ENCODE measurements at regions not wholly inside any gene's neighbourhood (a gene's known extent, or its start where the extent isn't known, plus 50 kb on each side); places are given as distances from the start of the nearest gene placed in this dataset.

- Histone ChIP-seq H3K4me3 (ENCODE audit: low read depth, low read length) (no peak overlapping the region), H3K36me3 (ENCODE audit: control insufficient read depth, insufficient read depth, low read length) (no peaks in the 10 kb centered on the region), H3K27me3 (ENCODE audit: control insufficient read depth, insufficient read depth, low read length) (no peaks in the 10 kb centered on the region)
- POLR2A ChIA-PET, result no interaction called here
- CTCF ChIA-PET, result interaction anchor here (0.9 to 2.1 kb wide), 3 partner anchors 65 to 262 kb away, joined by 3 to 8 read pairs (median 3); no protein-coding TSS in a partner anchor
- DNase-seq (ENCODE audit: low read depth), result no peak
- 0 out of 2 replicates have a peak, but pooled peaks have one; percentile 7 for TF ChIP-seq CTCF (IDR thresholded peaks at IDR 0.05; ENCODE audit: insufficient read depth, low read depth, low read length)
These were observed 371.3 kb downstream of the SLC4A3 start for GRCh38 chr2:219998714-219999227.

- ChIA-PET POLR2A (no interaction called here), CTCF (no interaction called here)
- H3K36me3 ChIP-seq (ENCODE audit: control insufficient read depth, insufficient read depth, low read length), result no peaks in the 10 kb centered on the region
- no peak for DNase-seq (ENCODE audit: low read depth)
- no peak overlapping the region for H3K4me3 ChIP-seq (ENCODE audit: low read depth, low read length)
- H3K27me3 ChIP-seq (ENCODE audit: control insufficient read depth, insufficient read depth, low read length), result no peaks in the 10 kb centered on the region
- no peak for TF ChIP-seq CTCF (IDR thresholded peaks at IDR 0.05; ENCODE audit: insufficient read depth, low read depth, low read length)
These were observed 372.6 kb downstream of the SLC4A3 start for GRCh38 chr2:220000080-220000479.

GRCh38 chr2:220000586-220000985, 373.2 kb downstream of the SLC4A3 start:
- ChIA-PET POLR2A (no interaction called here), CTCF (no interaction called here)
- no peaks in the 10 kb centered on the region for H3K27me3 ChIP-seq (ENCODE audit: control insufficient read depth, insufficient read depth, low read length)
- no peaks in the 10 kb centered on the region for H3K36me3 ChIP-seq (ENCODE audit: control insufficient read depth, insufficient read depth, low read length)
- DNase-seq (ENCODE audit: low read depth), result no peak
- no peak for TF ChIP-seq CTCF (IDR thresholded peaks at IDR 0.05; ENCODE audit: insufficient read depth, low read depth, low read length)
- H3K4me3 ChIP-seq (ENCODE audit: low read depth, low read length), result no peak overlapping the region

- H3K27me3 ChIP-seq (ENCODE audit: control insufficient read depth, insufficient read depth, low read length), result no peaks in the 10 kb centered on the region
- no peak for TF ChIP-seq CTCF (IDR thresholded peaks at IDR 0.05; ENCODE audit: insufficient read depth, low read depth, low read length)
- H3K36me3 ChIP-seq (ENCODE audit: control insufficient read depth, insufficient read depth, low read length), result no peaks in the 10 kb centered on the region
- POLR2A ChIA-PET, result interaction anchor here (0.6 to 0.7 kb wide), 2 partner anchors 103 to 404 kb away, joined by 3 read pairs; no protein-coding TSS in a partner anchor
- DNase-seq (ENCODE audit: low read depth), result no peak
- H3K4me3 ChIP-seq (ENCODE audit: low read depth, low read length), result no peak overlapping the region
- CTCF ChIA-PET, result interaction anchor here (1.1 kb wide), 1 partner anchor 18 kb away, joined by 3 read pairs; no protein-coding TSS in a partner anchor
These were observed 374.3 kb downstream of the SLC4A3 start for GRCh38 chr2:220001751-220002150.

GRCh38 chr2:220002251-220002650, 374.8 kb downstream of the SLC4A3 start:
- Histone ChIP-seq H3K36me3 (ENCODE audit: control insufficient read depth, insufficient read depth, low read length) (no peaks in the 10 kb centered on the region), H3K27me3 (ENCODE audit: control insufficient read depth, insufficient read depth, low read length) (no peaks in the 10 kb centered on the region), H3K4me3 (ENCODE audit: low read depth, low read length) (no peak overlapping the region)
- POLR2A ChIA-PET, result interaction anchor here (0.7 kb wide), 1 partner anchor 103 kb away, joined by 3 read pairs; no protein-coding TSS in a partner anchor
- no peak for DNase-seq (ENCODE audit: low read depth)
- no peak for TF ChIP-seq CTCF (IDR thresholded peaks at IDR 0.05; ENCODE audit: insufficient read depth, low read depth, low read length)
- CTCF ChIA-PET, result interaction anchor here (1.1 kb wide), 1 partner anchor 17 kb away, joined by 3 read pairs; no protein-coding TSS in a partner anchor
